WTC11 (cell line): ENCODE measurements at regions not wholly inside any gene's neighbourhood (a gene's known extent, or its start where the extent isn't known, plus 50 kb on each side); places are given as distances from the start of the nearest gene placed in this dataset.

ENCODE experiments used
- ATAC-seq: fragments of 200-7000 bp; cut with Tn5 transposase; 2 replicates; pipeline ENCODE4 v1.10.0; 2021; ENCODE audit warnings: mild to moderate bottlenecking, moderate library complexity
- CTCF ChIA-PET: fragments of 300-600 bp; sonication (Branson Sonifier 250); formaldehyde crosslinking; loops from one replicate; lab custom pipeline; 2021; ENCODE audit warnings: antibody characterized with exemption; lab: Charles Lee
- POLR2A ChIA-PET: fragments of 350-600 bp; sonication (Branson Sonifier 250); formaldehyde crosslinking; loops from one replicate; lab custom pipeline; 2021; ENCODE audit warnings: antibody characterized with exemption; lab: Charles Lee
- DNase-seq: peaks from one replicate; pipeline ENCODE4 v3.0.0; 2021; ENCODE audit warnings: low spot score
- H3K27ac Mint-ChIP-seq: 2 replicates; pipeline ENCODE4 v1.8.0; 2021; ENCODE audit warnings: mixed read lengths
- H3K27me3 Mint-ChIP-seq: 2 replicates; pipeline ENCODE4 v1.8.0; 2021; ENCODE audit warnings: low read depth, mild to moderate bottlenecking, moderate library complexity, mixed read lengths
- H3K36me3 Mint-ChIP-seq: 2 replicates; pipeline ENCODE4 v1.8.0; 2021; ENCODE audit warnings: mixed read lengths
- H3K4me1 Mint-ChIP-seq: 2 replicates; pipeline ENCODE4 v1.8.0; 2022; ENCODE audit warnings: mixed read lengths
- H3K4me3 Mint-ChIP-seq: 2 replicates; pipeline ENCODE4 v1.8.0; 2021; ENCODE audit warnings: mild to moderate bottlenecking, moderate library complexity, mixed read lengths
- H3K9me3 Mint-ChIP-seq: 2 replicates; pipeline ENCODE4 v1.8.0; 2021; ENCODE audit warnings: mixed read lengths
- CREM ChIP-seq: sonication (generic); formaldehyde crosslinking; IDR thresholded peaks from 2 replicates; pipeline ENCODE4 v1.8.1; 2022; ENCODE audit warnings: mild to moderate bottlenecking, missing genetic modification reagents, moderate library complexity
- HMGA2 ChIP-seq: fragments of 250-450 bp; sonication (Bioruptor Pico); IDR thresholded peaks from 2 replicates; pipeline ENCODE4 v1.4.0; 2021; ENCODE audit warnings: mild to moderate bottlenecking, moderate library complexity
- JAZF1 ChIP-seq: fragments of 250-450 bp; sonication (Bioruptor Pico); IDR thresholded peaks from 2 replicates; pipeline ENCODE4 v1.9.0; 2021; ENCODE audit warnings: moderate library complexity, mild to moderate bottlenecking, inconsistent platforms
- KAT7 ChIP-seq: sonication (generic); formaldehyde crosslinking; IDR thresholded peaks from 2 replicates; pipeline ENCODE4 v1.8.1; 2023; ENCODE audit warnings: missing genetic modification reagents, mild to moderate bottlenecking, borderline replicate concordance
- NFE2L1 ChIP-seq: sonication (generic); formaldehyde crosslinking; IDR thresholded peaks from 2 replicates; pipeline ENCODE4 v1.8.1; 2023; ENCODE audit warnings: missing genetic modification reagents
- NFYB ChIP-seq: sonication (generic); formaldehyde crosslinking; conservative IDR thresholded peaks from 2 replicates; pipeline ENCODE4 v1.8.0; 2022; ENCODE audit warnings: low read depth, missing genetic modification reagents
- NR1H2 ChIP-seq: sonication (generic); formaldehyde crosslinking; IDR thresholded peaks from 2 replicates; pipeline ENCODE4 v1.9.0; 2021; ENCODE audit warnings: mild to moderate bottlenecking, moderate library complexity, missing genetic modification reagents
- NR3C1 ChIP-seq: sonication (generic); formaldehyde crosslinking; conservative IDR thresholded peaks from 2 replicates; pipeline ENCODE4 v1.8.1; 2023; ENCODE audit warnings: low read depth, mild to moderate bottlenecking, missing genetic modification reagents
- RELA ChIP-seq: sonication (generic); formaldehyde crosslinking; IDR thresholded peaks from 2 replicates; pipeline ENCODE4 v1.8.1; 2022; ENCODE audit warnings: missing genetic modification reagents, mild to moderate bottlenecking, borderline replicate concordance
- ZBTB21 ChIP-seq: sonication (generic); formaldehyde crosslinking; IDR thresholded peaks from 2 replicates; pipeline ENCODE4 v1.8.1; 2023; ENCODE audit warnings: mild to moderate bottlenecking, missing genetic modification reagents, borderline replicate concordance
- ZNF671 ChIP-seq: fragments of 250-450 bp; sonication (Bioruptor Pico); IDR thresholded peaks from 2 replicates; pipeline ENCODE4 v1.8.0; 2021; ENCODE audit warnings: mild to moderate bottlenecking
- TF ChIP-seq, protein P1 (sequence below): sonication (generic); formaldehyde crosslinking; IDR thresholded peaks from 2 replicates; pipeline ENCODE4 v1.8.0; 2022; ENCODE audit warnings: mild to moderate bottlenecking, missing genetic modification reagents
- TF ChIP-seq, protein P2 (sequence below): fragments of 200-600 bp; IDR thresholded peaks from 2 replicates; pipeline ENCODE4 v1.8.0; 2022; ENCODE audit warnings: antibody characterized with exemption
- TF ChIP-seq, protein P3 (sequence below): fragments of 250-450 bp; sonication (Bioruptor Pico); IDR thresholded peaks from 2 replicates; pipeline ENCODE4 v1.9.0; 2021; ENCODE audit warnings: moderate library complexity, mild to moderate bottlenecking, inconsistent platforms, borderline replicate concordance

DNA sequence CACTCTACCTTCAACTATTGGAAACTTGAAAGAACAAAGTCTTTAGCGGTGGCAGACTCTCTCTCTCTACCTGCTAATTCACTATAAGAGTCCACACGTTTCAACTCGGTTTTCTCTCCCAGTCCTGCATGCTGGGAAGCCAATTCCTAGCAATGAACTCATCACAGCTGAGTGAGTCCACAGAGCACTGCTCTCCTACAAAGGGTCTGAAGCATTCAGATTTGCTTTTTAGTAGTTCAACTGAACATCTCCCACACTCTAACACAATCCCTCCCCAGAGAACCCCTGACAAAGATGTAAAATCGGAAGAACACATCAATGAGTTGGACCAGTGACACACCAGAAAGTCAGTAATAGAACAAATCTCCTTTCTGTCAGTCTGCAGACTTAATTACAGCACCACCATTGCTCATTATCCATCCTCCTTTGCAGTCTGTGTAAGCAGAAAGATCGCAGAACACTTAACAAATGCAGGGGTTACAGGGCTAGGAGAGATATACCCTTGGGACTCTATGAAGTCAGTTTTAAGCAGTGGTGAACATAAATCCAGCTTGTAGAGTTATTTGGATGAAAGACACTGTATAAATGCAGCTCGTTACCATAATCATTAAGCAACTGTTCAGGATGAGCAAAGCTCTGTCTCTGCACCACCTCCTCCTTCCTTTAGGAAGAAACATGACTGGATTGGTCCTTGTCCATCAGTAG, 353.4 kb upstream of the GRIA1 start:
- TF ChIP-seq NFE2L1 (CRISPR knock-in tag) (no peak), HMGA2 (CRISPR knock-in tag) (no peak), RELA (no peak)
- TF ChIP-seq, protein P1, sequence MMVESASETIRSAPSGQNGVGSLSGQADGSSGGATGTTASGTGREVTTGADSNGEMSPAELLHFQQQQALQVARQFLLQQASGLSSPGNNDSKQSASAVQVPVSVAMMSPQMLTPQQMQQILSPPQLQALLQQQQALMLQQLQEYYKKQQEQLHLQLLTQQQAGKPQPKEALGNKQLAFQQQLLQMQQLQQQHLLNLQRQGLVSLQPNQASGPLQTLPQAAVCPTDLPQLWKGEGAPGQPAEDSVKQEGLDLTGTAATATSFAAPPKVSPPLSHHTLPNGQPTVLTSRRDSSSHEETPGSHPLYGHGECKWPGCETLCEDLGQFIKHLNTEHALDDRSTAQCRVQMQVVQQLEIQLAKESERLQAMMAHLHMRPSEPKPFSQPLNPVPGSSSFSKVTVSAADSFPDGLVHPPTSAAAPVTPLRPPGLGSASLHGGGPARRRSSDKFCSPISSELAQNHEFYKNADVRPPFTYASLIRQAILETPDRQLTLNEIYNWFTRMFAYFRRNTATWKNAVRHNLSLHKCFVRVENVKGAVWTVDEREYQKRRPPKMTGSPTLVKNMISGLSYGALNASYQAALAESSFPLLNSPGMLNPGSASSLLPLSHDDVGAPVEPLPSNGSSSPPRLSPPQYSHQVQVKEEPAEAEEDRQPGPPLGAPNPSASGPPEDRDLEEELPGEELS (CRISPR knock-in tag) = no peak
- DNase-seq (no peak), ATAC-seq (no peak)
- H3K9me3 Mint-ChIP-seq = peaks cover 11% of the 10 kb centered on the region
- peaks cover 5% of the 10 kb centered on the region; the same call in 1 of the 2 replicates for H3K4me1 Mint-ChIP-seq
- POLR2A ChIA-PET = no interaction called here
- H3K27me3 Mint-ChIP-seq = no peaks in the 10 kb centered on the region
- no peak overlapping the region for H3K4me3 Mint-ChIP-seq
- H3K27ac Mint-ChIP-seq = no peak overlapping the region
- H3K36me3 Mint-ChIP-seq = no peaks in the 10 kb centered on the region; the same call in 1 of the 2 replicates
- CTCF ChIA-PET = no interaction called here

DNA sequence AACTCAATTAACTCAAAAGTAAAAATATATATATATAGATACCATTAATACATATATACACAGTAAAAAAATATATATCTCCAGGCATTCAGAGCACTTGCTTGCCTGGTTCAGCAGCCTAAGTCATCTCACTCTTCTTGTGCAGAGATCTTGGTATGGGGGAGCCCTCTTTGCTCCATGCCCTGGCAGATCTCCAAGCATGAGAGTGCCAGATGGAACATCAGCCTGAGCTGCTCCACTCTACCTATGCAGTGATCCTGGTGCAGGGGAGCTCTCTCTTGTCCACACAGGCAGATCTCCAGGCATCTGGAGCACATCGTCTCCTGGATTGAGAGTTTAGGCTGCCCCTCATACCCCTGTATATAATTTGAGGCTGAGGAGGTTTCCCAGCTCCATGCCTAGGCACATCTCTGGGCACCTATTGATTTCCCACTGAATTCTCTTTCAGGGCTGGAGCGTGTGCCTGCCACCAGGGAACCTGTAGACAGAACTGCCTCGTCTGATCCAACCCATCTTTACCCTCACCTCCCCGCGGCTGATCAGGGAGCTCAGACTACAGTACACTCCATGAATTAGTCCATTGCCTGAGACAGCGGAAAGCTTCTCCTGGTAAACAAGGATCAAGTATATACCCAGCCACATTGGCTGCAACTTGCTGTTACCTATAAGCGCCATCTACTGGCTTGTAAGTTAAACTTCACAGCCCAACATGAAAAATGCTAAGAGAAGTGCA, 342.4 kb upstream of the GRIA1 start:
- DNase-seq = peak; percentile 17
- no peaks in the 10 kb centered on the region; the same call in 1 of the 2 replicates for H3K27me3 Mint-ChIP-seq
- H3K4me3 Mint-ChIP-seq = peak overlapping the region; percentile 42
- 0 out of 2 replicates have a peak, but pooled peaks cover 2% of the 10 kb centered on the region for H3K4me1 Mint-ChIP-seq
- no peak overlapping the region for H3K27ac Mint-ChIP-seq
- peak; percentile 99 for ATAC-seq
- TF ChIP-seq CREM (CRISPR knock-in tag) (no peak), NR1H2 (CRISPR knock-in tag) (no peak), ZBTB21 (CRISPR knock-in tag) (no peak)
- TF ChIP-seq, protein P2, sequence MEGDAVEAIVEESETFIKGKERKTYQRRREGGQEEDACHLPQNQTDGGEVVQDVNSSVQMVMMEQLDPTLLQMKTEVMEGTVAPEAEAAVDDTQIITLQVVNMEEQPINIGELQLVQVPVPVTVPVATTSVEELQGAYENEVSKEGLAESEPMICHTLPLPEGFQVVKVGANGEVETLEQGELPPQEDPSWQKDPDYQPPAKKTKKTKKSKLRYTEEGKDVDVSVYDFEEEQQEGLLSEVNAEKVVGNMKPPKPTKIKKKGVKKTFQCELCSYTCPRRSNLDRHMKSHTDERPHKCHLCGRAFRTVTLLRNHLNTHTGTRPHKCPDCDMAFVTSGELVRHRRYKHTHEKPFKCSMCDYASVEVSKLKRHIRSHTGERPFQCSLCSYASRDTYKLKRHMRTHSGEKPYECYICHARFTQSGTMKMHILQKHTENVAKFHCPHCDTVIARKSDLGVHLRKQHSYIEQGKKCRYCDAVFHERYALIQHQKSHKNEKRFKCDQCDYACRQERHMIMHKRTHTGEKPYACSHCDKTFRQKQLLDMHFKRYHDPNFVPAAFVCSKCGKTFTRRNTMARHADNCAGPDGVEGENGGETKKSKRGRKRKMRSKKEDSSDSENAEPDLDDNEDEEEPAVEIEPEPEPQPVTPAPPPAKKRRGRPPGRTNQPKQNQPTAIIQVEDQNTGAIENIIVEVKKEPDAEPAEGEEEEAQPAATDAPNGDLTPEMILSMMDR = peak; percentile 43
- CTCF ChIA-PET = interaction anchor here (0.5 to 2.7 kb wide), 20 partner anchors 13 to 1045 kb away, joined by 3 to 19 read pairs (median 3); no protein-coding TSS in a partner anchor
- POLR2A ChIA-PET = no interaction called here
- no peaks in the 10 kb centered on the region for H3K36me3 Mint-ChIP-seq
- H3K9me3 Mint-ChIP-seq = peaks cover 10% of the 10 kb centered on the region

DNA sequence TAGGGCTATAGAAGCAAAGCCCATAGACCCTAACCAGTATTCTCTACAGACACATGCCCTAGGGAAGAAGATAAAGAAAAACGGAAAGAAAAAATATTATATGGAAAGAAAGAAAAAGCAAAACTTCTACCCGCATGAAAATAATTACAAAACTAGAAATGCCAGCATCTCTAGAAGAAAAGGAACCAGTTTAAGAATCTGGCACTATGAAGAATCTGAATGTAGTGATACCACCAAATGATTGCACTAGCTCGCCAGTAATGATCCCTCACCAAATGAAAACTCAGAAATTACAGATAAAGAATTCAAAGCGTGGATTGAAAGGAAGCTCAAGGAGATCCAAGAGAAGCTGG, 341.9 kb upstream of the GRIA1 start:
- ATAC-seq (no peak), DNase-seq (no peak)
- no peaks in the 10 kb centered on the region for H3K36me3 Mint-ChIP-seq
- 0 out of 2 replicates have a peak, but pooled peaks cover 2% of the 10 kb centered on the region for H3K4me1 Mint-ChIP-seq
- no peak overlapping the region for H3K27ac Mint-ChIP-seq
- peaks cover 13% of the 10 kb centered on the region for H3K9me3 Mint-ChIP-seq
- CTCF ChIA-PET = interaction anchor here (0.5 to 2.7 kb wide), 18 partner anchors 13 to 1044 kb away, joined by 3 to 19 read pairs (median 3); no protein-coding TSS in a partner anchor
- TF ChIP-seq NR3C1 (CRISPR knock-in tag) (no peak), CREM (CRISPR knock-in tag) (no peak), ZNF671 (no peak)
- TF ChIP-seq, protein P2 = 0 out of 2 replicates have a peak, but pooled peaks have one; percentile 7
- TF ChIP-seq, all 79 proteins: peak for 1
- H3K4me3 Mint-ChIP-seq = no peak overlapping the region
- H3K27me3 Mint-ChIP-seq = no peaks in the 10 kb centered on the region; the same call in 1 of the 2 replicates
- POLR2A ChIA-PET = no interaction called here

DNA sequence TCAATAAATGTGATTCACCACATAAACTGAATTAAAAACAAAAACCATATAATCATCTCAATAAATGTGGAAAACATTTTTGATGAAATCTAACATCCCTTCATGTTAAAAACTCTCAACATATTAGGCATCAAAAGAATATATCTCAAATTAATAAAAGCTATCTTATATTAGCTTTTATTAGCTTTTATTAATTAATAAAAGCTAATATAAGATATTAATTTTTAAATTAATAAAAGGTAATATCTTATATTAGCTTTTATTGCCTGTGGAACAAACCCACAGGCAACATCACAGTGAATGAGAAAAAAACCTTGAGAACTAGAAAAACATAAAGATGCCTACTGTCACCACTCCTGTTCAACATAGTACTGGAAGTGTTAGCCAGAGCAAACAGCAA, 338.9 kb upstream of the GRIA1 start:
- peaks cover 12% of the 10 kb centered on the region for H3K9me3 Mint-ChIP-seq
- ChIA-PET POLR2A (no interaction called here), CTCF (interaction anchor here (1.4 kb wide), 1 partner anchor 591 kb away, joined by 3 read pairs; no protein-coding TSS in a partner anchor)
- DNase-seq (no peak), ATAC-seq (no peak)
- no peak overlapping the region for H3K4me3 Mint-ChIP-seq
- H3K27ac Mint-ChIP-seq = no peak overlapping the region
- TF ChIP-seq NFYB (CRISPR knock-in tag) = no peak
- no peak for TF ChIP-seq JAZF1 (CRISPR knock-in tag)
- no peak for TF ChIP-seq KAT7 (CRISPR knock-in tag)
- TF ChIP-seq, protein P3, sequence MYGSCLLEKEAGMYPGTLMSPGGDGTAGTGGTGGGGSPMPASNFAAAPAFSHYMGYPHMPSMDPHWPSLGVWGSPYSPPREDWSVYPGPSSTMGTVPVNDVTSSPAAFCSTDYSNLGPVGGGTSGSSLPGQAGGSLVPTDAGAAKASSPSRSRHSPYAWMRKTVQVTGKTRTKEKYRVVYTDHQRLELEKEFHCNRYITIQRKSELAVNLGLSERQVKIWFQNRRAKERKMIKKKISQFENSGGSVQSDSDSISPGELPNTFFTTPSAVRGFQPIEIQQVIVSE (CRISPR knock-in tag) = no peak
- peak; percentile 75 for TF ChIP-seq HMGA2 (CRISPR knock-in tag)
- TF ChIP-seq ZBTB21 (CRISPR knock-in tag) = no peak
- H3K27me3 Mint-ChIP-seq = no peaks in the 10 kb centered on the region; the same call in 1 of the 2 replicates
- H3K4me1 Mint-ChIP-seq = 0 out of 2 replicates have a peak, but pooled peaks cover 2% of the 10 kb centered on the region
- no peaks in the 10 kb centered on the region for H3K36me3 Mint-ChIP-seq
